GM18951 (cell line): ENCODE measurements at regions not wholly inside any gene's neighbourhood (a gene's known extent, or its start where the extent isn't known, plus 50 kb on each side); places are given as distances from the start of the nearest gene placed in this dataset.

ENCODE experiments used
- POLR2A ChIP-seq: IDR thresholded peaks from 4 replicates; pipeline ENCODE4 v1.6.1; 2011; ENCODE audit warnings: mild to moderate bottlenecking; ENCODE audit not compliant: insufficient read length, insufficient read depth; ENCODE audit errors: extremely low read depth
- in situ Hi-C: fragments of 300-500 bp; cut with MboI; formaldehyde crosslinking; loops from one replicate; pipeline ENCODE4 v1.12.0; 2022; ENCODE audit warnings: low sequenced_read_pairs, mixed read lengths, inconsistent platforms; ENCODE audit not compliant: unreplicated experiment

GRCh38 chr2:23131066-23131575 is 253.9 kb upstream of the KLHL29 start:
- in situ Hi-C loops: no loop called here
- TF ChIP-seq POLR2A: no peak

GRCh38 chr2:23132000-23132399 is 253.0 kb upstream of the KLHL29 start:
- TF ChIP-seq POLR2A: no peak
- in situ Hi-C loops: no loop called here

- TF ChIP-seq POLR2A: no peak
- in situ Hi-C loops: no loop called here
Measured at GRCh38 chr2:23132823-23133595, 252.0 kb upstream of the KLHL29 start.

GRCh38 chr2:23134726-23135125 is 250.3 kb upstream of the KLHL29 start:
- no peak for TF ChIP-seq POLR2A
- in situ Hi-C loops: no loop called here

GRCh38 chr2:23135481-23136100 is 249.4 kb upstream of the KLHL29 start:
- TF ChIP-seq POLR2A: no peak
- in situ Hi-C loops: no loop called here

GRCh38 chr2:23137166-23137565 is 247.8 kb upstream of the KLHL29 start:
- TF ChIP-seq POLR2A: no peak
- in situ Hi-C loops: no loop called here

GRCh38 chr2:23138701-23139100 is 246.3 kb upstream of the KLHL29 start:
- no peak for TF ChIP-seq POLR2A
- in situ Hi-C loops: no loop called here

GRCh38 chr2:23145460-23145859 is 239.5 kb upstream of the KLHL29 start:
- TF ChIP-seq POLR2A: no peak
- in situ Hi-C loops: no loop called here

- in situ Hi-C loops: no loop called here
- TF ChIP-seq POLR2A: no peak
Measured at GRCh38 chr2:23146011-23146410, 239.0 kb upstream of the KLHL29 start.

GRCh38 chr2:23148342-23148741 is 236.6 kb upstream of the KLHL29 start:
- no peak for TF ChIP-seq POLR2A
- in situ Hi-C loops: no loop called here

- no peak for TF ChIP-seq POLR2A
- in situ Hi-C loops: no loop called here
Measured at GRCh38 chr2:23149777-23150176, 235.2 kb upstream of the KLHL29 start.

- no peak for TF ChIP-seq POLR2A
- in situ Hi-C loops: no loop called here
Measured at GRCh38 chr2:23153484-23153883, 231.5 kb upstream of the KLHL29 start.

GRCh38 chr2:23155022-23155421 is 230.0 kb upstream of the KLHL29 start:
- in situ Hi-C loops: no loop called here
- no peak for TF ChIP-seq POLR2A

- in situ Hi-C loops: no loop called here
Measured at GRCh38 chr2:23157812-23158211, 227.2 kb upstream of the KLHL29 start.

More at GRCh38 chr2:23157812-23158211, 227.2 kb upstream of the KLHL29 start:
- TF ChIP-seq POLR2A: no peak
